Left ventricle myocardium inferior (tissue), 1 donor: ENCODE measurements at regions not wholly inside any gene's neighbourhood (a gene's known extent, or its start where the extent isn't known, plus 50 kb on each side); places are given as distances from the start of the nearest gene placed in this dataset.

Experiments used
- DNase-seq: peaks from one replicate; pipeline ENCODE4 v3.0.0-alpha.2; 2020
- H3K27ac ChIP-seq: fragments of 200-600 bp; replicated peaks from 2 replicates; pipeline ENCODE4 v1.8.0; 2021
- H3K27me3 ChIP-seq: fragments of 200-600 bp; 2 replicates; pipeline ENCODE4 v1.8.0; 2021; ENCODE audit warnings: low read depth
- H3K36me3 ChIP-seq: fragments of 200-600 bp; 2 replicates; pipeline ENCODE4 v1.8.0; 2021
- H3K4me1 ChIP-seq: fragments of 200-600 bp; 2 replicates; pipeline ENCODE4 v1.8.0; 2021
- H3K4me3 ChIP-seq: fragments of 200-600 bp; 2 replicates; pipeline ENCODE4 v1.8.0; 2021; ENCODE audit warnings: mild to moderate bottlenecking, moderate library complexity
- H3K9me3 ChIP-seq: fragments of 200-600 bp; replicated peaks from 2 replicates; pipeline ENCODE4 v1.8.0; 2021
- intact Hi-C: fragments of 100-400 bp; cut with micrococcal nuclease; formaldehyde crosslinking; loops from one replicate; pipeline ENCODE4 v1.11.0; 2022
- TF ChIP-seq, protein P1 (sequence below): fragments of 200-600 bp; IDR thresholded peaks from 2 replicates; pipeline ENCODE4 v1.8.0; 2021; ENCODE audit warnings: antibody characterized with exemption, mild to moderate bottlenecking, borderline replicate concordance
- donor health status: DM: no; HTN: yes; CAD: no; lungs with severe emphysema.

DNA sequence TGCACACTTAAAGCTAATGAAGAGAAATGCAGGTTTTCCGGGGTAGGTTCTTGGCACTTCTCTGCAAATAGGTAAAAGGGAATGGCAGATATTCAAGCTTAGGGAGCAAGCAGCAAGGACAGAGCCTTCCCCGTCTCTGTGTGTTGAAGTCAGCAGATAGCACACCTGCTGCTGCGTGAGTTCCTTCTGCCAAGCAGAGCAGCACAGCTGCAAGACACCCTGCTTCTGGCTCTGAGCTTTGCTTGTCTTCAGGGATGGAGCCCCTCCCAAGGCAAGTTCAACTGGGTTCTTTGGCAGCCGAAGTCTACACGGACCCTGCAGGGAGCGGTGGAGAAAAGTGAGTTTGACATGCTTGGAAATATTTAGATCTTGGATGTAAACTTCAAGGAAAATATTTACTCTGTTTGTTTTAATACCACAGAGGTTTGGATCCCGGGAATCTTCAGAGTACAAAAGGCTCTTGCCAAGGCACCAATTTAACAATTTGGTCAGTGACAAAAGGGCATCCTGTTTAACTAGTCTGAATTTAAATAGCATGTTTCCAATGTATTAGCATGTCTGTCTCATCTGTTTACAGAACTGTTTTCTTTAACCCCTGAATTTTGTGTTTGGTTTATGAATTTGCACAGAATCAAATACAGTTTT lies 113.4 kb upstream of the KCNJ16 start:
- peaks cover 14% of the 10 kb centered on the region for H3K9me3 ChIP-seq
- no peaks in the 10 kb centered on the region for H3K27me3 ChIP-seq
- DNase-seq: no peak
- TF ChIP-seq, protein P1, sequence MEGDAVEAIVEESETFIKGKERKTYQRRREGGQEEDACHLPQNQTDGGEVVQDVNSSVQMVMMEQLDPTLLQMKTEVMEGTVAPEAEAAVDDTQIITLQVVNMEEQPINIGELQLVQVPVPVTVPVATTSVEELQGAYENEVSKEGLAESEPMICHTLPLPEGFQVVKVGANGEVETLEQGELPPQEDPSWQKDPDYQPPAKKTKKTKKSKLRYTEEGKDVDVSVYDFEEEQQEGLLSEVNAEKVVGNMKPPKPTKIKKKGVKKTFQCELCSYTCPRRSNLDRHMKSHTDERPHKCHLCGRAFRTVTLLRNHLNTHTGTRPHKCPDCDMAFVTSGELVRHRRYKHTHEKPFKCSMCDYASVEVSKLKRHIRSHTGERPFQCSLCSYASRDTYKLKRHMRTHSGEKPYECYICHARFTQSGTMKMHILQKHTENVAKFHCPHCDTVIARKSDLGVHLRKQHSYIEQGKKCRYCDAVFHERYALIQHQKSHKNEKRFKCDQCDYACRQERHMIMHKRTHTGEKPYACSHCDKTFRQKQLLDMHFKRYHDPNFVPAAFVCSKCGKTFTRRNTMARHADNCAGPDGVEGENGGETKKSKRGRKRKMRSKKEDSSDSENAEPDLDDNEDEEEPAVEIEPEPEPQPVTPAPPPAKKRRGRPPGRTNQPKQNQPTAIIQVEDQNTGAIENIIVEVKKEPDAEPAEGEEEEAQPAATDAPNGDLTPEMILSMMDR: no peak
- H3K27ac ChIP-seq: no peak overlapping the region
- intact Hi-C loops: no loop called here
- H3K4me3 ChIP-seq: no peak overlapping the region
- H3K4me1 ChIP-seq: peaks cover 16% of the 10 kb centered on the region
- no peaks in the 10 kb centered on the region for H3K36me3 ChIP-seq

DNA sequence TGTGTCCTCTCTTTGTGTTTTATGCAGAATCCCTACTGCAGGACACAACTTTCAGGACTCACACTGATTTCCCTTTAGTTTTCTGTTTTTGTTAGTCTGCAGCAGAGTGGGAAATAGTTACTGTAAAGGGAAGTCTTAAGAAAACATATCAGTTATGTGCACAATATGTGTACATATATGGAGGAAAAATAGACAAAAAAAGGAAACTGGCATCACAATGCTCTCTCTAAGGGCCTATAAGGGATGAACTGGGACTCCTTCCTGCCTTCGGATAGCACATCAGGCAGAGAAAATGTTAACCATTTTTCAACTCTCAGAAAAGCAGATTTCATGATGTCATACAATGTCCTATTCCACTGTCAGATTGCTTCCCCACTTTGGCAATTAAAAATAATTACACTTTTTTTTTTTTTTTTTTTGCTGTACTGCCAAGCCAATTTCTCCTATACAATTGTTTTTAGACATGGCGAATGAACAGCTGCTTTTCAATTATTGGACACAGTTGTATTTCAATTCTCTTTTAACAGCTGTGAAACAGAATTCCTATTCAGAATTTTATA lies 112.5 kb upstream of the KCNJ16 start:
- TF ChIP-seq, protein P1: no peak
- Histone ChIP-seq H3K9me3 (peaks cover 14% of the 10 kb centered on the region), H3K36me3 (no peaks in the 10 kb centered on the region), H3K4me3 (no peak overlapping the region), H3K4me1 (peaks cover 16% of the 10 kb centered on the region), H3K27me3 (no peaks in the 10 kb centered on the region), H3K27ac (no peak overlapping the region)
- no peak for DNase-seq
- intact Hi-C loops: no loop called here

DNA sequence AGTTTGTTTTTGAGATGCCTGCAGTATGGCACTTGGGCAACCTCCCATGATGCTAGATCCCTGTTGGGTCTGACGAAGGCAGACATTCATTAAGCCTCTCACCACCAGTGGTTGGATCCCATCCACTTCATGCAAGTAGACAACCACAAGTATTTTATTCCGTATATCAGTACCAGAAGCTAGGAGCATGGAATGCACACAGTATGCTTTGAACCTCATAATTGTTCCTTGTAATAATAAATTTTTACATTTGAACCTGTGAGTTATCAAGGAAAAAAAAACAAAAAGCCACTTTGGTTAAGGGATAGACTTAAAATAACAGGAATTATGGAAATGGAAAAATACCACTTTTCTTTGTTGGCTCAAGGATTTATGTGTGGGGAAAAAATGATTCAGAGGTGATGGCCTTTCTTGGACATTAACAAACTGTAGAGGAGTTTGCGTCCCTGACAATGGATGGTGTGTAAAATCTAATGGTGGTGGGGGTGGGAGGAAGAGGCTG lies 107.1 kb upstream of the KCNJ16 start:
- H3K4me3 ChIP-seq: no peak overlapping the region
- TF ChIP-seq, protein P1: no peak
- H3K9me3 ChIP-seq: peaks cover 14% of the 10 kb centered on the region
- no peak for DNase-seq
- no peak overlapping the region for H3K27ac ChIP-seq
- no peaks in the 10 kb centered on the region for H3K36me3 ChIP-seq
- H3K4me1 ChIP-seq: no peaks in the 10 kb centered on the region
- no peaks in the 10 kb centered on the region for H3K27me3 ChIP-seq
- intact Hi-C loops: no loop called here

DNA sequence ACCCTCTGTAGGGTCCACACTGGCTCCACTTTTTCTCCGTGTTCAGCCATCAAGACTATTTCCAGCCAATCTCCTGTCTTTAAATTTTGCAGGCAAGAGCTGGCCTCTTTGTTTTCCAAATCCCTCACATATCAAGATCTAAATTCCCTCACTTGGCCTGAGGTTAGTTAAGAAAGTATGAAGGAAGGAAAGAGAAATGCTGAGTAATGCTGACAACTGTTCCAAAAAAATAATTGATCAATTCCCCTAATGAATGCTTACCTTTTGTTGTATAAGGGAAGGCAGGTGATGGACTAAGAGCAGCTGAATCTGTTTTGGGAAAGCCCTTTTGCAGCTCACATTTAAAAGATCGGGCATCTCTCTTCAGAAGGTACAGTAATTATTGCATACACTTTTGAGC lies 105.1 kb upstream of the KCNJ16 start:
- Histone ChIP-seq H3K27me3 (no peaks in the 10 kb centered on the region), H3K9me3 (peaks cover 25% of the 10 kb centered on the region), H3K4me3 (no peak overlapping the region), H3K27ac (no peak overlapping the region), H3K36me3 (no peaks in the 10 kb centered on the region), H3K4me1 (no peaks in the 10 kb centered on the region)
- intact Hi-C loops: no loop called here
- no peak for DNase-seq
- TF ChIP-seq, protein P1: no peak

DNA sequence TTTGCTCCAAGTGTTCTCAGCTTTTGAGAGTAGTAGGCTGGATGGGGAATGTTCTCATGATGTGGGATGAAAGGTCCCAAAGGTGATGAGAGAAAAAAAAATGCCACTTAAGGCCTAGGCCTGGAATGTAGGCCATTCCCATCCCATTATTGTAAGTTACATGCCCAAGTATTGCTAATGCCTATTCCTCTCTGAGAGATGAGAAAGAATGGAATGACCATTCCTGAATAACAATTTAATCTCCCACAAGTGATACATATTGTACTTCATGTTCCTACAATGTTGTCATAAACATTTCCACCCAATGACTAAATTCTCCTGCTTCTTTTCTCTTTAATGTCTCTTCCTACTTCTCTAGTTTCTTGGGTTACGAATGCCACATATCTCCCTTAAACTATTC lies 102.8 kb upstream of the KCNJ16 start:
- Histone ChIP-seq H3K4me1 (no peaks in the 10 kb centered on the region), H3K27me3 (no peaks in the 10 kb centered on the region), H3K4me3 (no peak overlapping the region), H3K27ac (no peak overlapping the region), H3K9me3 (peaks cover 19% of the 10 kb centered on the region), H3K36me3 (no peaks in the 10 kb centered on the region)
- no peak for DNase-seq
- intact Hi-C loops: no loop called here
- TF ChIP-seq, protein P1: no peak
